ENCODE measurements at regions not wholly inside any gene's neighbourhood (a gene's known extent, or its start where the extent isn't known, plus 50 kb on each side); places are given as distances from the start of the nearest gene placed in this dataset.

- no peak for TF ChIP-seq CTCF (IDR thresholded peaks at IDR 0.05; ENCODE audit: low read depth, low read length, missing control alignments)
- no peak overlapping the region for H3K4me3 ChIP-seq (ENCODE audit: low read depth, low read length)
- in situ Hi-C loops (cut with HindIII; ENCODE audit: low pct_ligation_motif_present, low sequenced_read_pairs) = no loop called here
- H3K27me3 ChIP-seq (replicated peaks) = no peaks in the 10 kb centered on the region
- no peak for DNase-seq
- no peaks in the 10 kb centered on the region for H3K36me3 ChIP-seq (replicated peaks)
- H3K27ac ChIP-seq = no peak overlapping the region
Measured at GRCh38 chr16:60310846-60311445, 1576.8 kb upstream of the GOT2 start.

- in situ Hi-C loops (cut with HindIII; ENCODE audit: low pct_ligation_motif_present, low sequenced_read_pairs) = no loop called here
- no peak for TF ChIP-seq CTCF (IDR thresholded peaks at IDR 0.05; ENCODE audit: low read depth, low read length, missing control alignments)
- Histone ChIP-seq H3K36me3 (replicated peaks) (no peaks in the 10 kb centered on the region), H3K4me3 (ENCODE audit: low read depth, low read length) (no peak overlapping the region), H3K27me3 (replicated peaks) (no peaks in the 10 kb centered on the region), H3K27ac (no peak overlapping the region)
- DNase-seq = no peak
Measured at GRCh38 chr16:60304720-60305119, 1570.6 kb upstream of the GOT2 start.

- in situ Hi-C loops (cut with HindIII; ENCODE audit: low pct_ligation_motif_present, low sequenced_read_pairs) = no loop called here
- Histone ChIP-seq H3K4me3 (ENCODE audit: low read depth, low read length) (no peak overlapping the region), H3K36me3 (replicated peaks) (no peaks in the 10 kb centered on the region), H3K27me3 (replicated peaks) (no peaks in the 10 kb centered on the region), H3K27ac (no peak overlapping the region)
- DNase-seq = no peak
- no peak for TF ChIP-seq CTCF (IDR thresholded peaks at IDR 0.05; ENCODE audit: low read depth, low read length, missing control alignments)
Measured at GRCh38 chr16:60304066-60304465, 1570.0 kb upstream of the GOT2 start.

- Histone ChIP-seq H3K27me3 (replicated peaks) (no peaks in the 10 kb centered on the region), H3K27ac (no peak overlapping the region), H3K36me3 (replicated peaks) (no peaks in the 10 kb centered on the region), H3K4me3 (ENCODE audit: low read depth, low read length) (no peak overlapping the region)
- in situ Hi-C loops (cut with HindIII; ENCODE audit: low pct_ligation_motif_present, low sequenced_read_pairs) = no loop called here
- no peak for DNase-seq
- no peak for TF ChIP-seq CTCF (IDR thresholded peaks at IDR 0.05; ENCODE audit: low read depth, low read length, missing control alignments)
Measured at GRCh38 chr16:60302676-60303075, 1568.6 kb upstream of the GOT2 start.

- no peaks in the 10 kb centered on the region for H3K36me3 ChIP-seq (replicated peaks)
- no peak overlapping the region for H3K27ac ChIP-seq
- H3K27me3 ChIP-seq (replicated peaks) = no peaks in the 10 kb centered on the region
- no peak overlapping the region for H3K4me3 ChIP-seq (ENCODE audit: low read depth, low read length)
- no peak for DNase-seq
- in situ Hi-C loops (cut with HindIII; ENCODE audit: low pct_ligation_motif_present, low sequenced_read_pairs) = no loop called here
- TF ChIP-seq CTCF (IDR thresholded peaks at IDR 0.05; ENCODE audit: low read depth, low read length, missing control alignments) = no peak
Measured at GRCh38 chr16:60302261-60302660, 1568.1 kb upstream of the GOT2 start.

GRCh38 chr16:60299241-60299776 lies 1565.2 kb upstream of the GOT2 start:
- no peak overlapping the region for H3K4me3 ChIP-seq (ENCODE audit: low read depth, low read length)
- in situ Hi-C loops (cut with HindIII; ENCODE audit: low pct_ligation_motif_present, low sequenced_read_pairs) = no loop called here
- H3K27me3 ChIP-seq (replicated peaks) = no peaks in the 10 kb centered on the region
- H3K27ac ChIP-seq = no peak overlapping the region
- DNase-seq = no peak
- H3K36me3 ChIP-seq (replicated peaks) = no peaks in the 10 kb centered on the region
- TF ChIP-seq CTCF (IDR thresholded peaks at IDR 0.05; ENCODE audit: low read depth, low read length, missing control alignments) = no peak
